ENCODE measurements at regions not wholly inside any gene's neighbourhood (a gene's known extent, or its start where the extent isn't known, plus 50 kb on each side); places are given as distances from the start of the nearest gene placed in this dataset.

GRCh38 chr3:168338161-168338560 lies 242.4 kb upstream of the GOLIM4 start:
- intact Hi-C loops (cut with micrococcal nuclease) = no loop called here
- ChIA-PET CTCF (interaction anchor here (1.0 kb wide), 1 partner anchor 23 kb away, joined by 3 read pairs; no protein-coding TSS in a partner anchor), POLR2A (no interaction called here)
- Mint-ChIP-seq H3K27ac (no peak overlapping the region), H3K27me3 (no peaks in the 10 kb centered on the region), H3K36me3 (ENCODE audit: low read depth) (no peaks in the 10 kb centered on the region), H3K4me1 (ENCODE audit: low read depth) (no peaks in the 10 kb centered on the region), H3K4me3 (no peak overlapping the region), H3K9me3 (no peaks in the 10 kb centered on the region)
- ATAC-seq = no peak
- no peak for TF ChIP-seq CTCF (IDR thresholded peaks at IDR 0.05)
- DNase-seq = no peak

GRCh38 chr3:168336276-168336675 lies 240.6 kb upstream of the GOLIM4 start:
- no peaks in the 10 kb centered on the region for H3K9me3 Mint-ChIP-seq
- H3K4me3 Mint-ChIP-seq = no peak overlapping the region
- POLR2A ChIA-PET = no interaction called here
- no peak for TF ChIP-seq CTCF (IDR thresholded peaks at IDR 0.05)
- no peak overlapping the region for H3K27ac Mint-ChIP-seq
- CTCF ChIA-PET = no interaction called here
- intact Hi-C loops (cut with micrococcal nuclease) = no loop called here
- no peaks in the 10 kb centered on the region for H3K27me3 Mint-ChIP-seq
- no peaks in the 10 kb centered on the region for H3K36me3 Mint-ChIP-seq (ENCODE audit: low read depth)
- ATAC-seq (no peak), DNase-seq (no peak)
- H3K4me1 Mint-ChIP-seq (ENCODE audit: low read depth) = no peaks in the 10 kb centered on the region

GRCh38 chr3:168333410-168333935 lies 237.7 kb upstream of the GOLIM4 start:
- Mint-ChIP-seq H3K27ac (no peak overlapping the region), H3K9me3 (no peaks in the 10 kb centered on the region), H3K27me3 (no peaks in the 10 kb centered on the region), H3K4me1 (ENCODE audit: low read depth) (no peaks in the 10 kb centered on the region), H3K36me3 (ENCODE audit: low read depth) (no peaks in the 10 kb centered on the region), H3K4me3 (no peak overlapping the region)
- ChIA-PET POLR2A (no interaction called here), CTCF (no interaction called here)
- DNase-seq = no peak
- TF ChIP-seq CTCF (IDR thresholded peaks at IDR 0.05) = no peak
- intact Hi-C loops (cut with micrococcal nuclease) = no loop called here
- ATAC-seq = no peak

- H3K36me3 Mint-ChIP-seq (ENCODE audit: low read depth) = no peaks in the 10 kb centered on the region
- POLR2A ChIA-PET = no interaction called here
- no peak overlapping the region for H3K27ac Mint-ChIP-seq
- intact Hi-C loops (cut with micrococcal nuclease) = no loop called here
- ATAC-seq (no peak), DNase-seq (no peak)
- no peak for TF ChIP-seq CTCF (IDR thresholded peaks at IDR 0.05)
- H3K9me3 Mint-ChIP-seq = no peaks in the 10 kb centered on the region
- H3K4me1 Mint-ChIP-seq (ENCODE audit: low read depth) = no peaks in the 10 kb centered on the region
- no peak overlapping the region for H3K4me3 Mint-ChIP-seq
- CTCF ChIA-PET = no interaction called here
- H3K27me3 Mint-ChIP-seq = no peaks in the 10 kb centered on the region
These were observed 236.0 kb upstream of the GOLIM4 start for GRCh38 chr3:168331756-168332155.

GRCh38 chr3:168330983-168331382 lies 235.3 kb upstream of the GOLIM4 start:
- DNase-seq (no peak), ATAC-seq (no peak)
- intact Hi-C loops (cut with micrococcal nuclease) = no loop called here
- ChIA-PET CTCF (no interaction called here), POLR2A (interaction anchor here (1.2 kb wide), 1 partner anchor 10 kb away, joined by 3 read pairs; no protein-coding TSS in a partner anchor)
- Mint-ChIP-seq H3K4me1 (ENCODE audit: low read depth) (no peaks in the 10 kb centered on the region), H3K27ac (no peak overlapping the region), H3K4me3 (no peak overlapping the region), H3K27me3 (no peaks in the 10 kb centered on the region), H3K36me3 (ENCODE audit: low read depth) (no peaks in the 10 kb centered on the region), H3K9me3 (no peaks in the 10 kb centered on the region)
- TF ChIP-seq CTCF (IDR thresholded peaks at IDR 0.05) = no peak

All from activated CD8-positive, alpha-beta T cell treated with anti-CD3 and anti-CD28 coated beads for 36 hours (primary cell).